ENCODE measurements at regions not wholly inside any gene's neighbourhood (a gene's known extent, or its start where the extent isn't known, plus 50 kb on each side); places are given as distances from the start of the nearest gene placed in this dataset.
"Not testable (repeated sequence)": the region's sequence is repeated elsewhere in the genome, so short reads cannot be mapped to it uniquely, and the experiment has no call there.

DNA sequence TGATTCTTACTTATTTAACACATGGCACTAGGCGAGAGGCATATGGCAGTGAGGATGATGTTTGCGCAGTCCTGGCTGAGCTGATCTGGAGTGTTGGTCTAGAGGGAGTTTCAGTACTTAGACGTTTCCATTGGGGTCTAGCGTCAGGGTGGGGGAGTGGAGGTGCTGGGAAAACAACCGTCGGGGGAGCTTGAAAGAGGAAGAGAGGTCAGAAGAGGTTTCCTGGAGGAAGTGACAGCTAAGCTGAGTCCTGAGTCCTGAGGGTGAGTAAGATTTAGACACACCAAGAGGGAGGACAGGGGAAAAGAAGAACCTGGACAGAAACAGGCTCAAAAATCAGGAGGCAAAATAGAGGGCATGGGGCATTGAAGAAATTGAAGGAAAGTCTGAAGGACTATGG, 81.4 kb downstream of the ALOX5AP start:
- no peak for DNase-seq (ENCODE audit: low spot score)

DNA sequence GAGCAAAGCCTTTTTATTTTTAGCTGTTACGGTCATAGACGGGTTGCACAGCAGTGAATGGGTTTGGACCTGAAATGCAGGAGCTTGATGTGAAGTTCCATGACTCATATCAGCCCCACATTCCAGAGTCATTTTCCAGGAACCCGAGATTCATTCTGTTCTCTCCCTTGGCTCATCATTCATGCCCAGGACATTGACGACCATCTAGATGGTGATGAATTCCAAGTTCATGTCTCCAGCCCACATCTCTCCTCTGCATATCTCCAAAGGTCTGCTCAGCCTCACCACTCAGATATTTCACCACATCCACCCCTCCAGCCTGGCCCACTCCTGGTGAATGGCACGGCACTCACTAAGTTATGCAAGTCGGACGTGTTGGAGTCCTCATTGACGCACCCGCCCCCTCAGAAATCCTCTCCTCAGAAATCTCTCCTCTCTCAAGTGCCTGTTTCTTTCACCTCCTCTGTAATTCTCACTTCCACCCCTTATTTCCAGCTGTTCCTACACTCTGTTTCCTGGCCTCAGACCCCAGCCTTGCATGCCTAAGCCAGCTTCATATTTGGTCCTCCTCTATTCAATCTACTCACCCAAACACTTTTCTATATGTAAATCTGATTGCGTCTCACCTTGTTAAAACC, 83.1 kb downstream of the ALOX5AP start:
- no peak for DNase-seq (ENCODE audit: low spot score)

DNA sequence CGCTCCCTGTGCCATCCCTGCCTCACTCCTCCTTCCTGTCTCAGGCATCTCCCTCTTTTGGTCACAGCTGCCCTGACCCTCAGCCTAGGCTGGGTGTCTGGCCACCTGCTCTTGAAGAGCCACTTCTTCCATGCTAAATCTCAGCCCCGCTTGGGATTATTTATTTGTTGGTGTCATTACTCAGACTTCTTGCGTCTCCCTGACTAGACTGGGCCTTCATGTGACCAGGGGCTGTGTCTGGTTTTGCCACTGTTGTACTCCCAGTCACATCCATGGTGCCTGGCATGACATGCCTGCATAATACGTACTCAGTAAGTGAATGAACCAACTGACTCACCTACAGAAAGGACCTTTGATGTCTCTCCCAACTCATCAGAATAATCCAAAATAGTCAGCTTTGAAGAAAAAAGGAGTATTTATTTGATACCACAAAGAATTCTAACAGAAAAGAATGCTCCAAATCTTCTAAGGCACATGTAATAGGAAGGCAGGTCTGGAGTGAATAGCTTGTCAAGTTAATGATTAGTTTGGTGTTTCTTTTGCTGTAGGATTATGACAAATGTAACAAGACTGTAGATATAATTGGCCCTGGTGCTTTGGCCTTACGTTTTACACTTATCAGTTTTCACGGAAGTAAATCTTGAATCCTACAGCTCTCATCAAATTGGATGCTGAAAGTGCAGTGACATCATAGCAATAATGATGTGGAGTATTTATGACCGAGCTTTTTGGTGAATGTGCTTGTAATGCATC, 84.0 kb downstream of the ALOX5AP start:
- DNase-seq (ENCODE audit: low spot score) = no peak

DNA sequence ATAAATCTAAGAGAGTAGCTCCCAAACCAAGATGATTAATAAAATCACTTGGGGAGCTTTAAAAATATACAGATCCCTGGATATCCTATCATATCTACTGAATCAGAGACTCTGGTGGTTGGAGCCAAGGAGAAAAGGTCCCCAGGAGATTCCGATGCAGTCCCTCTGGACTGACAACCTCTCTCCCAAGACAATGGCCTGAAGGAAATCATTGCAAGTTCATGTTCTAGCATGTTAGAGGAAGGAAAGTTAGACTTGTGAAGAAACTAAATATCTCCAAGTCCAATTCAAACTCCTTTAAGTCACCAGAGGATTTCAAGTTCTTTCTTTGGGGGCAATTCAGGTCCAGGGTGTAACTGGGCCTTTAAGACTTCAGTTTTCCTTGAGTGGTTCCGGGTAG, 84.7 kb upstream of the MEDAG start:
- no peak for DNase-seq (ENCODE audit: low spot score)

DNA sequence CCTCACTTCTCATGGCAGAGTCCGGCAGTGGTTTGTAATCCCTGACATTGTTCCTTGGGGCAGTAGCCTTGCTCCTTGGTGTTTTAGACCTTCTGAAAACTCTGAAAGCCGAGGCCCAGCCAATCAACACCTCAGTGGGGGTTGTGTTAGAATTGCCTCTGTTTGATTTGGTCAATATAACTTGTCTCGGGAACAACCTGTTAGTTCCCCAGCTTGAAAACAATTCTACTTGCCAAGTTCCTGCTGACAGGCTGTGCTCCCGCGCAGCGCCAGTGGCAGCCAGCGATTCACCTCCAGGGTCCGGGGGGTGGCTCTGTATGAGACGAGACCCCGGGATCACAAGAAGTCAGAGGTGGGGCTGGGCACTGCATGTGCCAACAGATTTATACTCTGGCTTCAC, 81.4 kb upstream of the MEDAG start:
- no peak for DNase-seq (ENCODE audit: low spot score)

DNA sequence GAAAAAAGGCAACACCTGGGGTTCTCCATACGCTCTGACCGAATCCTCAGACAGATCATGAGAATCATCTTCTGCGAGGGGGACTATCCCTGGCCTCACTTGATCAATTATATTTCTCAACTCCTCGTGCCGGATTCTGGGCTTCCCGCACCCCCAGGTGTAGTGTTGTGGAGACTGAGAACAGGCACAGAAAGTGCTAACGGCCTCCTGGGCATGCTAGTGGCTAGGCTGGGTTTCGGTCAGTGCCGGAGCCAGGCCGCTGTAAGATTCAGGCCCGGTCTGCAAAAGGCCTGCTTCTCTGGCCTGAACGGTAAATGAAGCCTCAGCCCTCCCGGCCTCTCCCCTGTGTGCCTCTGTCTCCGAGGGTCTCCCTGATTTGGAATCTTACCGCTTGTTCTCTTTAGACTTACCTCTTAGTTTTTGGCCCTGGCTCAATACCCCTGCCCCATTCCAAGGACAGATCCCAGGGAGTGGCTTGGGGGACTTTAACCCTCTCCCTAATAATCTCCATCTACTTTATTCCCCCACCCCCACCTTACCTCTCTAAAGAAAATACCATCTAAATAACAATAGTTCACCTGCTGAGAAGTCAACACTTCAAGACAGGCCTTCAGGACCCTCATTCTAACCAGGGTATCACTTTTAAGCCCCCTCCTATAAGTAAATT, 79.0 kb upstream of the MEDAG start:
- no peak for DNase-seq (ENCODE audit: low spot score)

DNA sequence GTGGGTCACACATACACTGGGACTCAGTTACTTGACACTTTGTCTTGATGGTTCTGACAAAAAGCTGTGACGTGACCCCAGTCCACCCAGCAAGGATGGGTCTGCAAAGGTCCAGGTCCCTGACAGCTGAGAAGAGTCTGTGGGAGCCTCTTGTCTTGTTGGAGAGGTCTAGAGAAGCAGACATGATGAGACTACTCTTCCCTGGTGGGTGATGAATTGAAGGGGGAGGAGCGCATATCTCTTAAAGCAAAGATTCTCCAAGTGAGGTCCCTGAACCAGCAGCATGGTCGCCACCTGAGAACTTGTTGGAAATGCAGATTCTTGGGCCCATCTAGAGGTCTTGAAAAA, 78.5 kb upstream of the MEDAG start:
- DNase-seq (ENCODE audit: low spot score) = no peak

DNA sequence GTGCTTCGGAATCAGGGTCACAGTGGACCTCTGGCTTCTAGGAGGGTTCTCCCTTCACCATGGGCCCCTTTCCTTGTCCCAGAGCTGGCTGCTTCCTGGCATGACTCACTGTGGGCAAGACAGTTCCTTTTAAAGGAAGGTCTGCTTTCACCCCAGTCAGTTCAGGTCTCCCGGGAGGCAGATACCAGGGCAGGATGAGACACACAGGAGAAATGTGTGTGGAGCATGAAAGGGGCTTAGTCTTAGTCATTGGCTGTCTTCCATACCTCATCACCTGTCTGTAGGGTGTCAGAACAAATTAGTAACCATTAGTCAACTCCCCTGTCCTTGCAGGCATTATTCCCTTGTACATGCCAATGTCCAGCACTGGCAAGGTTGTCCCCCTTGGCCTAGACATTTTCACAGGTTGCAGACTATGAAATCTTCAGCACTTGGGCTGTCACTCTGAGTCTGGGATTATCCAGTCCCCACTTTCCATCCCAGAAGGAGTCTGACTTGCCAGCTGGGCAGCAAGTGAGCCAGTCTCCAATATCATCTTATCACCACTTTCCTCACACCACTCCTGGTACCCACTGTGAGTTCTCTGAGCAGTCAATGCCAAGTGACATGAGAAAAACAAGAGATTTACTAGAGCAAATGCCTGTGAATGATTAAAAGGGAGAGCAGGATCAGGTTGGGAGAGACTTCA, 76.8 kb upstream of the MEDAG start:
- peak; percentile 45 for DNase-seq (ENCODE audit: low spot score)

DNA sequence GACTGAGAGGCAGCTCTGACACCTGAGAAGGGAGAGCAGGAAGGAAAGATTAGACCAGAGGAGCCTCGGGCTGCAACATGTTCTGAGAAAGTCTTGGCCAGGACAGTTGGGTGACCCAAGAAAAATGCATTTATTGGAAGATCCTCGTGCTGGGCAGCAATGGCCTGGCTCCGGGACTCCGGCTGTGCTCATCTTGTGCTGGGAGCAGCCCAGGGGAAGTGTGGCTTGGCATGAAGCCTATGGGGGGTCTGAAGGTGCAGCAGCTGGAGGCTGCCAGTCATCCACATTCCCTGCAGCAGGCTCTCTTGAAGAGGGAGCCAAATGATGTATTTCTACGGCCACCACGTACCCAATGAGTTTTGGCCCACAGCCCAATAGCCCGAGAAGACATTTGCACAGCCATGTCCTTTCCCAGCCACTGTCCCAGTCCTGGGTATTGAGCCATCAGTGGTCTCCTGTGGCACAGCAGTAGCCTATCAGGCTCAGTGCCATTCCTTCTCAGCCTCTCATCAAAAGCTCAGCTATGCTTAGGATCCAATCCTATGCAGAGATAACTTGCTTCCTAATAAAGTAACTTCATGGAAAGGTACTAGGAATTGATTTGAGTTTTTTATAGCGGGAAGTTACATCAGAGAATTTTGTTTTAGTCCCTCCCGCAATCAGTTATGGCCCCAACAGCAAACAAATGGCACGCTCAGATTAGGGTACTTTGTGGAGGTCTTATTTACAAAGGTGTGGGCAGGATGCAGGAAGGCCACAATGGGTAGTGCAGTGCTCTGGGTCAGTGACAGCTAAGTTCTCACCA, 76.0 kb upstream of the MEDAG start:
- no peak for DNase-seq (ENCODE audit: low spot score)

DNA sequence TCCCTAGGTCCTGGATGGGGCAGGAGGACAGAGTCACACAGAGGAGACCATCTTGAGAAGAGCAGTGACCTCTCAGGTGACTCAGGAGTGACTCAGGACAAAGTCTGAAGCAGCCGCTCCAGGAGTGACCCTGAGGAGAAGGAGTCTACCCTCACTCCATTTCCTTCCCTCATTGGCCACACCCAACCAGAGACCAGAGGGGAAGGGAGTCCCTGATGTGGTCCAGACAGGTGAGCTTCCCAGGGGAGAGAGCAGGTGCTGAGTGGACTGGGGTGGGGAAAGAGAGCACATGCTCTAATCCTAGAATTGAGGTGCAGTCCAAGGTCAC, 75.5 kb upstream of the MEDAG start:
- peak; percentile 21 for DNase-seq (ENCODE audit: low spot score)

DNA sequence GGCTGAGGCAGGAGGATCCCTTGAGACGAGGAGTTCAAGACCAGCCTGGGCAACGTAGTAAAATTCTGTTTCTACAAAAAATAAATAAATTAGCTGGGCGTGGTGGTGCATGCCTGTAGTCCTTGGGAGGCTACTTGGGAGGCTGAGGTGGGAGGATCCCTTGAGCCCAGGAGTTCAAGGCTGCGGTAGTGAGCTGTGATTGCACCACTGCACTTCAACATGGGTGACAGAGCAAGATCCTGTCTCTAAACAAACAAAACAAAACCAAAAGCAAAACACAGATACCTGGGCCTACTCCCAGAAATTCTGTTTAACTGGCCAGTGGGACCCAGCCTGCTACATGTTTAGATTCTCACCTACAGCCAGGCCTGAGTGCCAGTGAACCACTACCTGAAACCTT, 74.6 kb upstream of the MEDAG start:
- DNase-seq (ENCODE audit: low spot score) = no peak

DNA sequence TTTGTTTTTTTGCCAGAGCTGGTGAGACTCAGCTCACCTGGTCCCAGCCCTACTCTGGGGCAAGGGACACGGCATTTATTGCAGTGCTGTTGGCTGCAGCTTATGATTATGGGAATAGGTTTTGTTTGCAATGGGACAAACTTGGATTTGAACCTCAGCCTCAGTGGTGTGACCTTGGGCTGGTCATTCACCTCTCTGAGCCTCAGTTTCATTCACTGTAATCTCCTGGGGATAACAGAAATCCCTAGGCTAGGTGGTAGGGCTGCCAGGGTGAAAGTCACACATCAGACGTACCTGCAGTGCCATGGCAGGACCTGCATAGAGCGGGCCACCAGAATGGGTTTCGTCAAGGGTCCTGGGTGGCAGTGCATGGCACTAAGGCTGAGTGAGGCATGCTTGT, 73.7 kb upstream of the MEDAG start:
- DNase-seq (ENCODE audit: low spot score) = no peak

DNA sequence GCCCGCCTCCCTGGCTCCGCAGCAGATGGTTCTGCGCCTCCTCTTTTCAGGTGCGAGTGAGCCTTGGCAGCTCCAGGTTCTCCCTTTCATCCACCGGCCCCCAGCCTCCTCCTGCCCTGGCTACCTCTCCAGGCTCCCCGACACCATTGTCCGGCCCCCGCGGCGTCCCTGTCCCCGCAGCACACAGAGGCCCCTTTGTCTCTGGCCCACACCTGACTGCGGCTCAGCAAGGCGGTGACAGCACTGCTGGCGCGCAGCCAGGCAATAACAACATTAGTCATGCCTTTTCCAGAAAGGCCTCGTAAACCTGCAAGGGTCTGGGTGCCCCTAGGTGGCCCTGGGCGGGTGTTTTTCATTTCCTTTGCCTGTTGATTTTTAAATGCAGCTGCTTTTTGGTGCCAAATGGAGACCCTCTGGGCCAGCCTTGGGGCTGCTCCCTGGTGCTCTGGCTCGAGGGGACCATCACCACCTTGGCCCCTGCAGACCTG, 73.2 kb upstream of the MEDAG start:
- peak; percentile 34 for DNase-seq (ENCODE audit: low spot score)

DNA sequence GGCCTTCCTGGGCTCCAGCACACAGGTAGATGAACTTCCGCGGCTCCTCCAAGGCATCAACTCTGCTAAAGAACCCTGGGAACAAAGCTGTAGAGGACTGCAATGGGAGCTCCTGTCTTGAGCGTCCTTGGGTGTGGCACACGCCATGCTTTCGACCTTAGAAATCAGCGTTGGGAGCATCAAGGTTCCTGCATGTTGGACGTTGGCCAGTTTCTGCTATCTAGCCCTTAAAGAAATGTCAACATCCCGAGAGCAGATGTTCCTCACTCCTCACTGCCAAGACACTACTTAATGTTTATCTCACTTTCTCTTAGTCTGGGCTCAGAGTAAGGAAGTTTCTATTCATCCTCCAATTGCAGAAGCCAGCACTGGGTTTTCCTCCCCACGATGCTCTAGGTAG, 70.6 kb upstream of the MEDAG start:
- no peak for DNase-seq (ENCODE audit: low spot score)

DNA sequence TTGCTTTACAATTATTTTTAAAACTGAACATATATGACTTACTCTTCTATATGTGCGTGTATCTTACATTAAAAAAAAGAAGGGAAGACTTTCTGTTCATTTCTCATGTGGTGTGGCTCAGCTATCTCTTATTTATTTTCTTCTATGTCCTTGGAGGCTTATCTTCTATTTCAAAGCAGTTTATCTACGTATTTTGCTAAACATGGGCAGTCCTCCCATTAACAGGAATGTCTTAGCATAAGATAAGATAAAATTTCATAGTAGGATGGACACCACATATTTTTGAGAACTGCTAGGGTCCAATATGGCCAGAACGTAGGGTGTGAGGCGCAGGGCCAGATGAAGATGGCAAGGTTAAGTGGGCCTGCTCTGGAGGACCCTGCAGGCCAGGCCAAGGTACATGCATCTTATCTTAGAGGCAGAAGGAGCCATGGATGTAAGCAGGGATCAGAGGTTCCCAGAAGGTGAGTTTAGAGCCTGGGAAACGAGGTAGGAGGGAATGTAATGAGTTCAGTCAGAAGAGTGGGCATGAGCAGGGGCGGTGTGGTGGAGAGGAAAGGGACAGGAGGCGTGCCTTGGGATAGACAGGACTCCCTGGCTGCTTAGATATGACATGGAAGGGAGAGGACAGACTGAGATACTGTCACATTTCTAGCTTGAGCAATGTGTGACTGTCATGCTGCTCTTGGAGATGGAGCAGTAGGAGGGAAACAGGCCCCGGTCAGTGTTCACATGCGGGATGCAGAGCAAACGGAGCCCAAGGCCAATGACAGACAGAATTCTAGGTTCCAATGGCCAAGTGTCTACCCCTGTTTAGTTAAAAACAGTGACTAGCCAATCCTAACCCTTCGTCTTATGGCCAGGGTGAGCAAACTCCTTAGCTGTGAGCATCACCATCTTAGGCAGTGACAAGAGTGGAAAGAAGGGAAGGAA, 68.6 kb upstream of the MEDAG start:
- no peak for DNase-seq (ENCODE audit: low spot score)

DNA sequence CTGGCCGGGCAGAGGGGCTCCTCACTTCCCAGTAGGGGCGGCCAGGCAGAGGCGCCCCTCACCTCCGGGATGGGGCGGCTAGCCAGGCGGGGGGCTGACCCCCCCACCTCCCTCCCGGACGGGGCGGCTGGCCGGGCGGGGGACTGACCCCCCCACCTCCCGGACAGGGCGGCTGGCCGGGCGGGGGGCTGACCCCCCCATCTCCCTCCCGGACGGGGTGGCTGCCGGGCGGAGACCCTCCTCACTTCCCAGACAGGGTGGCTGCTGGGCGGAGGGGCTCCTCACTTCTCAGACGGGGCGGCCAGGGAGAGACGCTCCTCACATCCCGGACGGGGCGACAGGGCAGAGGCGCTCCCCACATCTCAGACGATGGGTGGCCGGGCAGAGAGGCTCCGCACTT, 66.4 kb upstream of the MEDAG start:
- DNase-seq (ENCODE audit: low spot score) = not testable (repeated sequence)

DNA sequence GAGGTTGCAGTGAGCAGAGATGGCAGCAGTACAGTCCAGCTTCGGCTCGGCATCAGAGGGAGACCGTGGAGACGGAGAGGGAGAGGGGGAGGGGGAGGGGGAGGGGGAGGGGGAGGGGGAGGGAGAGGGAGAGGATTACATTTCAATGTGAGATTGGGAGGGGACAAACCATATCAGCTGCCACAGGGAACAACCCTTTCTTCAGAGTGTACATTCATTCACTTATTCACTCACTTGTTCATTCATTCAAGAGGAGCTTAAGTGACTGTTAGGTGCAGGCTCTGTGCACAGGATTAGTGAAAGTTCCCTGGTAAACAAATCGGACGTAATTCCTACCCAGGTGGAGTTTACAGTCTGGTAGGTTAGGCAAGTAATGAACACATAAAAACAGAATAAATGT, 65.6 kb upstream of the MEDAG start:
- DNase-seq (ENCODE audit: low spot score) = no peak

DNA sequence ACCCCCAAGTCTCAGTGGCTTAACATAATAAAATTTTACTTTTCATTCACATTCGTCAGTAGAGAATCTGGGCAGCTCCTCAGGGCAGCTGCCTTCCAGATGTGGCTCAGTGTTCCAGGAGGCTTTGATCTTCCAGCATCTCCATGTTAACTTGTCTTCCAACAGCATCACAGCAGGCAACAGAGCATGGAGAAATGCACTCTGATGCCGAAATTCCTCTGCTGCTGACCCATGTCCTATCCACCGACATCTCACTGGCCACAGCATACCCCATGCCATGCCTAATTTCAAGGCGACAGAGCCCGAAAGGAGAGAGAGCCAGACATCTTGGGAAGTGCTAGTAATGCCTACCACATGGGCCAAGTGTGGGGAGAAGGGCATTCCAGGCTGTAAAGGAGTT, 64.9 kb upstream of the MEDAG start:
- no peak for DNase-seq (ENCODE audit: low spot score)

DNA sequence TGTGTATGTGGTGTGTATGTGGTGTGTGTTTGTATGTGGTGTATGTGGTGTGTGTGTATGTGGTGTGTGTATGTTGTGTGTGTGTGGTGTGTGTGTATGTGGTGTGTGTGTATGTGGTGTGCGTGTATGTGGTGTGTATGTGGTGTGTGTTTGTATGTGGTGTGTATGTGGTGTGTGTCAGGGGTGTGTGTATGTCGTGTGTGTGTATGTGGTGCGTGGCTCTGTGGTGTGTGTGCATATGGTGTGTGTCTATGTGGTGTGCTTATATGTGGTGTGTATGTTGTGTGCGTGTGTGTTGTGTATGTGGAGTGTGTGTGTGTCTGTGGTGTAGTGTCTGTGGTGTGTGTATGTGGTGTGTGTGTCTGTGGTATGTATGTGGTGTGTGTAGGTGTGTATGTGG, 62.5 kb upstream of the MEDAG start:
- no peak for DNase-seq (ENCODE audit: low spot score)

DNA sequence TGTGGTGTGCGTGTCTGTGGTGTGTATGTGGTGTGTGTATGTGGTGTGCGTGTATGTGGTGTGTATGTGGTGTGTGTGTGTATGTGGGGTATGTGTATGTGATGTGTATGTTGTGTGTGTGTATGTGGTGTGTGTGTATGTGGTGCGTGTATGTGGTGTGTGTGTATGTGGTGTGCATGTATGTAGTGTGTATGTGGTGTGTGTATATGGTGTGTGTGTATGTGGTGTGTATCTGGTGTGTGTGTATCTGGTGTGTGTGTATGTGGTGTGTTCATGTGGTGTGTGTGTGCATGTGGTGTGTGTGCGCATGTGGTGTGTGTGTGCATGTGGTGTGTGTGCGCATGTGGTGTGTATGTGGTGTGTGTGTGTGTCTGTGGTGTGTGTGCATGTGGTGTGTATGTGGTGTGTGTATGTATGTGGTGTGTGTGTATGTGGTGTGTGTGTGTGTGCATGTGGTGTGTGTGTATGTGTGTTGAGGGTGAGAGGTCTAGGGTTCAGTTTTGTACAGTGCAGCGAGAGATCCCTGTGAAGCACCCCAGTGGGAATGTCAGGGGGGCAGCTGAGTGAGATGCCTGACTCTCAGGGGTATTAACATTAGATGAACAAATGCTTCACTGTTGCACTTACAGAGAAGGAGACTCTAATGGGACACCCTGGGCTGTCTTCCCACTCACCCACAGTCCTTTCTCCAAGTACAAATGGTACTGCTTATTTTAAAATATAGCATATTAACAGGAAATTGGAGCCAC, 61.3 kb upstream of the MEDAG start:
- DNase-seq (ENCODE audit: low spot score) = no peak
